Endothelial cell of umbilical vein (primary cell): ENCODE measurements at regions not wholly inside any gene's neighbourhood (a gene's known extent, or its start where the extent isn't known, plus 50 kb on each side); places are given as distances from the start of the nearest gene placed in this dataset.

Source experiments
- BruUV-seq: library from RNA; stranded (reverse); fragments of 400-500 nt; replicated peaks from 2 replicates; lab custom pipeline; 2021; lab: Mats Ljungman, UMichigan
- CTCF ChIA-PET: fragments of 300-600, 350-600 bp; sonication (Branson Sonifier 250); formaldehyde crosslinking; loops from one replicate; lab custom pipeline; 2021; ENCODE audit warnings: antibody characterized with exemption, inconsistent platforms; lab: Charles Lee
- POLR2A ChIA-PET: fragments of 300-600, 350-600 bp; sonication (Branson Sonifier 250); formaldehyde crosslinking; loops from one replicate; lab custom pipeline; 2021; ENCODE audit warnings: antibody characterized with exemption, inconsistent platforms; lab: Charles Lee
- DNase-seq: peaks from one replicate; pipeline ENCODE4 v3.0.0-alpha.2; 2011; ENCODE audit warnings: low read depth, low spot score
- FAIRE-seq: peaks from 2 replicates; lab custom pipeline; 2011; peaks lifted over from hg19 to GRCh38; lab: Jason Lieb, UNC
- H2AFZ ChIP-seq: 2 replicates; pipeline ENCODE4 v1.6.0; 2012; ENCODE audit warnings: low read depth, low read length, control low read depth, inconsistent platforms
- H3K27ac ChIP-seq: 2 replicates; pipeline ENCODE4 v1.5.1; 2011; ENCODE audit warnings: low read depth, mild to moderate bottlenecking, control low read depth, low read length, moderate library complexity; ENCODE audit not compliant: insufficient read depth
- H3K27me3 ChIP-seq, 2 experiments: 2 replicates each; pipeline versions ENCODE4 v1.6.0 to v1.6.1; 2011; ENCODE audit warnings: low read length in 2 of 2, mixed read lengths in 1 of 2; ENCODE audit not compliant: control insufficient read depth in 2 of 2, insufficient read depth in 2 of 2
- H3K36me3 ChIP-seq, 2 experiments: 2 replicates in 1 of 2; 3 replicates in 1 of 2; pipeline ENCODE4 v1.5.1; 2011; ENCODE audit warnings: low read length in 2 of 2, mild to moderate bottlenecking in 1 of 2, moderate library complexity in 1 of 2; ENCODE audit not compliant: control insufficient read depth in 2 of 2, insufficient read depth in 2 of 2; ENCODE audit errors: extremely low read depth in 1 of 2
- H3K4me1 ChIP-seq: 3 replicates; pipeline ENCODE4 v1.5.1; 2011; ENCODE audit warnings: mild to moderate bottlenecking, low read length; ENCODE audit not compliant: control insufficient read depth, insufficient read depth; ENCODE audit errors: extremely low read depth
- H3K4me2 ChIP-seq: 2 replicates; pipeline ENCODE4 v1.6.1; 2011; ENCODE audit warnings: low read length, control low read depth, mixed read lengths; ENCODE audit not compliant: insufficient read depth
- H3K4me3 ChIP-seq, 3 experiments: fragments of 200-600 bp in 1 of 3; sonication (generic), shearing (Covaris generic) in 1 of 3; replicated peaks in 1 of 3; 2 replicates each; pipeline ENCODE4 v1.5.1; 2011 to 2016; ENCODE audit warnings: control low read depth in 3 of 3, low read length in 3 of 3, mild to moderate bottlenecking in 2 of 3, inconsistent platforms in 1 of 3, low read depth in 1 of 3, moderate library complexity in 1 of 3; ENCODE audit not compliant: insufficient read depth in 1 of 3
- H3K79me2 ChIP-seq: 2 replicates; pipeline ENCODE4 v1.6.0; 2012; ENCODE audit warnings: low read length, inconsistent platforms; ENCODE audit not compliant: control insufficient read depth, insufficient read depth
- H3K9ac ChIP-seq: replicated peaks from 2 replicates; pipeline ENCODE3; 2011; ENCODE audit warnings: low read length, control low read depth; ENCODE audit not compliant: insufficient read depth; ENCODE audit errors: extremely low read depth
- H3K9me1 ChIP-seq: replicated peaks from 3 replicates; pipeline ENCODE4 v1.6.0; 2011; ENCODE audit warnings: mild to moderate bottlenecking, low read length; ENCODE audit not compliant: control insufficient read depth, insufficient read depth; ENCODE audit errors: extremely low read depth
- H3K9me3 ChIP-seq: replicated peaks from 2 replicates; pipeline ENCODE4 v1.5.1; 2012; ENCODE audit warnings: low read length, inconsistent platforms; ENCODE audit not compliant: control insufficient read depth, insufficient read depth
- H4K20me1 ChIP-seq: replicated peaks from 2 replicates; pipeline ENCODE3; 2011; ENCODE audit warnings: mild to moderate bottlenecking, low read length; ENCODE audit not compliant: control insufficient read depth, insufficient read depth; ENCODE audit errors: extremely low read depth
- CTCF ChIP-seq, 2 donors: IDR thresholded peaks; 1 replicate in 1 of 2; 2 replicates in 1 of 2; pipeline ENCODE4 v1.5.1; 2011; ENCODE audit warnings: low read length in 2 of 2, mild to moderate bottlenecking in 2 of 2, moderate library complexity in 2 of 2, control low read depth in 1 of 2, inconsistent platforms in 1 of 2, low read depth in 1 of 2; ENCODE audit not compliant: insufficient read depth in 1 of 2; ENCODE audit errors: extremely low read depth in 1 of 2
- EZH2 ChIP-seq: IDR thresholded peaks from 2 replicates; pipeline ENCODE4 v1.6.1; 2012; ENCODE audit warnings: borderline replicate concordance, low read depth, mild to moderate bottlenecking, moderate library complexity, low read length, inconsistent platforms; ENCODE audit not compliant: severe bottlenecking
- FOS ChIP-seq: IDR thresholded peaks from 2 replicates; pipeline ENCODE4 v1.6.1; 2011; ENCODE audit warnings: mild to moderate bottlenecking, low read length, moderate library complexity, borderline replicate concordance; ENCODE audit not compliant: insufficient read depth
- GATA2 ChIP-seq: IDR thresholded peaks from 2 replicates; pipeline ENCODE4 v1.7.0; 2011; ENCODE audit warnings: low read depth, mild to moderate bottlenecking, moderate library complexity, mixed read lengths, low read length; ENCODE audit not compliant: insufficient read length, insufficient read depth
- JUN ChIP-seq: IDR thresholded peaks from 2 replicates; pipeline ENCODE4 v1.6.1; 2011; ENCODE audit warnings: borderline replicate concordance, low read depth; ENCODE audit not compliant: insufficient read length, insufficient read depth
- MAX ChIP-seq: IDR thresholded peaks from 2 replicates; pipeline ENCODE4 v1.6.1; 2011; ENCODE audit not compliant: insufficient read depth, insufficient read length
- MYC ChIP-seq: IDR thresholded peaks from one replicate; pipeline ENCODE4 v1.6.1; 2011; ENCODE audit warnings: mild to moderate bottlenecking, low read depth, low read length
- POLR2A ChIP-seq: IDR thresholded peaks from 2 replicates; pipeline ENCODE4 v1.6.1; 2012; ENCODE audit warnings: low read depth, mild to moderate bottlenecking, control low read depth, low read length
- POLR2AphosphoS5 ChIP-seq: IDR thresholded peaks from 2 replicates; pipeline ENCODE4 v1.6.1; 2012; ENCODE audit warnings: low read depth, mild to moderate bottlenecking, control low read depth, low read length, moderate library complexity; ENCODE audit not compliant: insufficient read depth
- dilution Hi-C: fragments of 300-500 bp; cut with MboI; formaldehyde crosslinking; loops from one replicate; pipeline ENCODE4 v1.15.0; 2019; ENCODE audit warnings: low sequenced_read_pairs; ENCODE audit not compliant: extremely low pct_ligation_motif_present
- intact Hi-C: fragments of 100-400 bp; cut with micrococcal nuclease; formaldehyde crosslinking; loops from one replicate; pipeline ENCODE4 v1.10.0; 2022

GRCh38 chr7:91777522-91777921 is 103.0 kb downstream of the MTERF1 start:
- Histone ChIP-seq H3K9ac (no peak overlapping the region), H3K4me3 (no peak overlapping the region), H3K36me3 (no peaks in the 10 kb centered on the region), H3K9me1 (no peaks in the 10 kb centered on the region), H3K4me1 (no peaks in the 10 kb centered on the region), H2AFZ (no peak overlapping the region), H3K9me3 (no peaks in the 10 kb centered on the region), H3K27me3 (peaks cover 4 to 9% of the 10 kb centered on the region in 2 experiments), H4K20me1 (no peaks in the 10 kb centered on the region), H3K27ac (no peak overlapping the region), H3K4me2 (no peak overlapping the region), H3K79me2 (no peaks in the 10 kb centered on the region)
- ChIA-PET CTCF (no interaction called here), POLR2A (no interaction called here)
- no TSS peak for BruUV-seq
- no peak for DNase-seq
- intact Hi-C loops (no loop called here), dilution Hi-C loops (no loop called here)
- FAIRE-seq: no peak
- TF ChIP-seq MAX: no peak
- TF ChIP-seq FOS: no peak
- TF ChIP-seq EZH2: no peak
- TF ChIP-seq POLR2A: no peak
- TF ChIP-seq POLR2AphosphoS5: no peak
- TF ChIP-seq GATA2: no peak
- no peak for TF ChIP-seq JUN
- TF ChIP-seq MYC: no peak
- TF ChIP-seq CTCF (IDR thresholded peaks at IDR 0.05; ENCODE audit: extremely low read depth in 1 of 2, insufficient read depth in 1 of 2, low read depth in 1 of 2, low read length in 2 of 2): no peak
